ENCODE measurements at regions not wholly inside any gene's neighbourhood (a gene's known extent, or its start where the extent isn't known, plus 50 kb on each side); places are given as distances from the start of the nearest gene placed in this dataset.

GRCh38 chr2:216808805-216809425 lies 50.9 kb downstream of the TNP1 start:
- H3K27ac Mint-ChIP-seq = no peak overlapping the region
- no peak for DNase-seq (ENCODE audit: low spot score in 2 of 2)
- no peak for ATAC-seq
- no peaks in the 10 kb centered on the region for H3K36me3 Mint-ChIP-seq
- no peaks in the 10 kb centered on the region for H3K9me3 Mint-ChIP-seq

- H3K9me3 Mint-ChIP-seq = no peaks in the 10 kb centered on the region
- ATAC-seq (no peak), DNase-seq (ENCODE audit: low spot score in 2 of 2) (no peak)
- H3K27ac Mint-ChIP-seq = no peak overlapping the region
- no peaks in the 10 kb centered on the region for H3K36me3 Mint-ChIP-seq
Observed at GRCh38 chr2:216807857-216808272, 52.0 kb downstream of the TNP1 start.

- DNase-seq (ENCODE audit: low spot score in 2 of 2) (no peak), ATAC-seq (no peak)
- Mint-ChIP-seq H3K36me3 (no peaks in the 10 kb centered on the region), H3K9me3 (no peaks in the 10 kb centered on the region), H3K27ac (no peak overlapping the region)
Observed at GRCh38 chr2:216804357-216805350, 55.2 kb downstream of the TNP1 start.

- ATAC-seq (no peak), DNase-seq (ENCODE audit: low spot score in 2 of 2) (no peak)
- Mint-ChIP-seq H3K27ac (no peak overlapping the region), H3K9me3 (no peaks in the 10 kb centered on the region), H3K36me3 (no peaks in the 10 kb centered on the region)
Observed at GRCh38 chr2:216803791-216804190, 56.1 kb downstream of the TNP1 start.

GRCh38 chr2:216802516-216803215 lies 57.2 kb downstream of the TNP1 start:
- Mint-ChIP-seq H3K9me3 (no peaks in the 10 kb centered on the region), H3K36me3 (no peaks in the 10 kb centered on the region), H3K27ac (no peak overlapping the region)
- ATAC-seq = no peak
- DNase-seq (ENCODE audit: low spot score in 2 of 2) = no peak

GRCh38 chr2:216800836-216801235 lies 59.0 kb downstream of the TNP1 start:
- H3K36me3 Mint-ChIP-seq = no peaks in the 10 kb centered on the region
- ATAC-seq = no peak
- no peak overlapping the region for H3K27ac Mint-ChIP-seq
- no peaks in the 10 kb centered on the region for H3K9me3 Mint-ChIP-seq
- no peak for DNase-seq (ENCODE audit: low spot score in 2 of 2)

- H3K36me3 Mint-ChIP-seq = no peaks in the 10 kb centered on the region
- ATAC-seq (no peak), DNase-seq (ENCODE audit: low spot score in 2 of 2) (no peak)
- H3K27ac Mint-ChIP-seq = no peak overlapping the region
- H3K9me3 Mint-ChIP-seq = no peaks in the 10 kb centered on the region
Observed at GRCh38 chr2:216799873-216800431, 59.9 kb downstream of the TNP1 start.

- Mint-ChIP-seq H3K9me3 (no peaks in the 10 kb centered on the region), H3K27ac (no peak overlapping the region), H3K36me3 (no peaks in the 10 kb centered on the region)
- DNase-seq (ENCODE audit: low spot score in 2 of 2) (no peak), ATAC-seq (no peak)
Observed at GRCh38 chr2:216796115-216796840, 63.6 kb downstream of the TNP1 start.

- Mint-ChIP-seq H3K36me3 (no peaks in the 10 kb centered on the region), H3K9me3 (no peaks in the 10 kb centered on the region), H3K27ac (no peak overlapping the region)
- ATAC-seq (no peak), DNase-seq (ENCODE audit: low spot score in 2 of 2) (no peak)
Observed at GRCh38 chr2:216793386-216793785, 66.5 kb downstream of the TNP1 start.

- ATAC-seq (no peak), DNase-seq (ENCODE audit: low spot score in 2 of 2) (no peak)
- Mint-ChIP-seq H3K27ac (no peak overlapping the region), H3K36me3 (no peaks in the 10 kb centered on the region), H3K9me3 (no peaks in the 10 kb centered on the region)
Observed at GRCh38 chr2:216792222-216793021, 67.4 kb downstream of the TNP1 start.

- DNase-seq (ENCODE audit: low spot score in 2 of 2) = no peak
- ATAC-seq = no peak
- no peaks in the 10 kb centered on the region for H3K36me3 Mint-ChIP-seq
- H3K27ac Mint-ChIP-seq = no peak overlapping the region
- H3K9me3 Mint-ChIP-seq = no peaks in the 10 kb centered on the region
Observed at GRCh38 chr2:216791303-216791702, 68.6 kb downstream of the TNP1 start.

GRCh38 chr2:216789081-216789480 lies 70.8 kb downstream of the TNP1 start:
- H3K9me3 Mint-ChIP-seq = no peaks in the 10 kb centered on the region
- no peak for ATAC-seq
- H3K36me3 Mint-ChIP-seq = no peaks in the 10 kb centered on the region
- H3K27ac Mint-ChIP-seq = no peak overlapping the region
- no peak for DNase-seq (ENCODE audit: low spot score in 2 of 2)

GRCh38 chr2:216787851-216788540 lies 71.9 kb downstream of the TNP1 start:
- Mint-ChIP-seq H3K27ac (no peak overlapping the region), H3K9me3 (no peaks in the 10 kb centered on the region)
- no peak for ATAC-seq

GRCh38 chr2:216786676-216787075 lies 73.2 kb downstream of the TNP1 start:
- Mint-ChIP-seq H3K27ac (no peak overlapping the region), H3K36me3 (no peaks in the 10 kb centered on the region), H3K9me3 (no peaks in the 10 kb centered on the region)
- ATAC-seq (no peak), DNase-seq (ENCODE audit: low spot score in 2 of 2) (no peak)

More at GRCh38 chr2:216787851-216788540, 71.9 kb downstream of the TNP1 start:
- no peaks in the 10 kb centered on the region for H3K36me3 Mint-ChIP-seq
- no peak for DNase-seq (ENCODE audit: low spot score in 2 of 2)

GRCh38 chr2:216784456-216784855 lies 75.4 kb downstream of the TNP1 start:
- Mint-ChIP-seq H3K9me3 (peaks cover 0 to 5% of the 10 kb centered on the region in 2 donors), H3K27ac (no peak overlapping the region), H3K36me3 (no peaks in the 10 kb centered on the region)
- DNase-seq (ENCODE audit: low spot score in 2 of 2) (no peak), ATAC-seq (no peak)
